Fibroblast of villous mesenchyme (primary cell): ENCODE measurements at regions not wholly inside any gene's neighbourhood (a gene's known extent, or its start where the extent isn't known, plus 50 kb on each side); places are given as distances from the start of the nearest gene placed in this dataset.
"Not testable (repeated sequence)": the region's sequence is repeated elsewhere in the genome, so short reads cannot be mapped to it uniquely, and the experiment has no call there.

Experiments used
- DNase-seq: peaks from one replicate; pipeline ENCODE4 v3.0.0-alpha.2; 2010; ENCODE audit warnings: low read depth
- H3K4me3 ChIP-seq: 2 replicates; pipeline ENCODE4 v1.5.1; 2011; ENCODE audit warnings: low read depth, mild to moderate bottlenecking, low read length
- CTCF ChIP-seq: IDR thresholded peaks from 2 replicates; pipeline ENCODE4 v1.5.1; 2012; ENCODE audit warnings: low read depth, mild to moderate bottlenecking, low read length; ENCODE audit not compliant: insufficient read depth

GRCh38 chrY:12212394-12212793 lies 488.6 kb upstream of the USP9Y start:
- no peak for TF ChIP-seq CTCF
- no peak overlapping the region for H3K4me3 ChIP-seq
- DNase-seq = no peak

GRCh38 chrY:12215564-12216022 lies 485.4 kb upstream of the USP9Y start:
- DNase-seq = no peak
- TF ChIP-seq CTCF = no peak

GRCh38 chrY:12230921-12231320 lies 470.1 kb upstream of the USP9Y start:
- no peak for DNase-seq
- H3K4me3 ChIP-seq = no peak overlapping the region
- no peak for TF ChIP-seq CTCF

More at GRCh38 chrY:12215564-12216022, 485.4 kb upstream of the USP9Y start:
- no peak overlapping the region for H3K4me3 ChIP-seq

GRCh38 chrY:12236399-12236798 lies 464.6 kb upstream of the USP9Y start:
- H3K4me3 ChIP-seq = no peak overlapping the region
- TF ChIP-seq CTCF = no peak
- no peak for DNase-seq

- not testable (repeated sequence) for DNase-seq, H3K4me3 ChIP-seq
Observed at GRCh38 chrY:12240326-12240725, 460.7 kb upstream of the USP9Y start.

GRCh38 chrY:12244146-12244545 lies 456.9 kb upstream of the USP9Y start:
- H3K4me3 ChIP-seq = no peak overlapping the region
- TF ChIP-seq CTCF = no peak
- no peak for DNase-seq

GRCh38 chrY:12253756-12254155 lies 447.3 kb upstream of the USP9Y start:
- TF ChIP-seq CTCF = no peak
- H3K4me3 ChIP-seq = no peak overlapping the region
- no peak for DNase-seq
